Fibroblast of lung (primary cell): ENCODE measurements at regions not wholly inside any gene's neighbourhood (a gene's known extent, or its start where the extent isn't known, plus 50 kb on each side); places are given as distances from the start of the nearest gene placed in this dataset.

Source experiments
- DNase-seq, 2 donors: peaks; one replicate each; pipeline versions ENCODE4 v3.0.0 to v3.0.0-alpha.2; 2010; ENCODE audit warnings: low read depth in 2 of 2
- H2AFZ ChIP-seq: 2 replicates; pipeline ENCODE4 v1.5.1; 2012; ENCODE audit warnings: low read length, control low read depth, inconsistent platforms
- H3K27ac ChIP-seq: 2 replicates; pipeline ENCODE4 v1.5.1; 2011; ENCODE audit warnings: low read length, control low read depth; ENCODE audit not compliant: insufficient read depth
- H3K27me3 ChIP-seq: 2 replicates; pipeline ENCODE4 v1.5.1; 2011; ENCODE audit warnings: mild to moderate bottlenecking, low read length; ENCODE audit not compliant: control insufficient read depth, insufficient read depth
- H3K36me3 ChIP-seq: 2 replicates; pipeline ENCODE4 v1.5.1; 2011; ENCODE audit warnings: low read length; ENCODE audit not compliant: control insufficient read depth, insufficient read depth
- H3K4me1 ChIP-seq: 2 replicates; pipeline ENCODE4 v1.5.1; 2011; ENCODE audit warnings: low read length; ENCODE audit not compliant: control insufficient read depth, insufficient read depth; ENCODE audit errors: extremely low read depth
- H3K4me2 ChIP-seq: 2 replicates; pipeline ENCODE4 v1.5.1; 2011; ENCODE audit warnings: low read length, control low read depth; ENCODE audit not compliant: insufficient read depth; ENCODE audit errors: extremely low read depth
- H3K4me3 ChIP-seq, 4 experiments: fragments of 200-600 bp in 1 of 4; sonication (generic) in 1 of 4; replicated peaks in 1 of 4; 2 replicates each; pipeline ENCODE4 v1.5.1; 2011 to 2016; ENCODE audit warnings: low read length in 4 of 4, low read depth in 3 of 4, mild to moderate bottlenecking in 3 of 4, control low read depth in 2 of 4, inconsistent platforms in 1 of 4, mixed read lengths in 1 of 4; ENCODE audit not compliant: insufficient read depth in 1 of 4; ENCODE audit errors: control extremely low read depth in 1 of 4
- H3K79me2 ChIP-seq: 2 replicates; pipeline ENCODE4 v1.5.1; 2012; ENCODE audit warnings: mild to moderate bottlenecking, low read length, inconsistent platforms; ENCODE audit not compliant: control insufficient read depth, insufficient read depth
- H3K9ac ChIP-seq: 2 replicates; pipeline ENCODE4 v1.5.1; 2011; ENCODE audit warnings: mild to moderate bottlenecking, low read length, control low read depth; ENCODE audit not compliant: insufficient read depth
- H3K9me3 ChIP-seq: 2 replicates; pipeline ENCODE4 v1.5.1; 2012; ENCODE audit warnings: low read depth, low read length; ENCODE audit not compliant: control insufficient read depth, insufficient read depth
- H4K20me1 ChIP-seq: 2 replicates; pipeline ENCODE4 v1.5.1; 2011; ENCODE audit warnings: low read length; ENCODE audit not compliant: control insufficient read depth, insufficient read depth; ENCODE audit errors: extremely low read depth
- CTCF ChIP-seq, 2 donors: IDR thresholded peaks in 1 of 2; conservative IDR thresholded peaks in 1 of 2; 1 replicate in 1 of 2; 2 replicates in 1 of 2; pipeline ENCODE4 v1.5.1; 2011 to 2012; ENCODE audit warnings: low read length in 2 of 2, control low read depth in 1 of 2, inconsistent platforms in 1 of 2, low read depth in 1 of 2, mild to moderate bottlenecking in 1 of 2
- EZH2 ChIP-seq: IDR thresholded peaks from 2 replicates; pipeline ENCODE4 v1.5.1; 2012; ENCODE audit warnings: low read length, control low read depth, mild to moderate bottlenecking; ENCODE audit errors: missing control alignments

GRCh38 chr16:51450376-51450775, 299.3 kb upstream of the SALL1 start:
- H3K27me3 ChIP-seq, result no peaks in the 10 kb centered on the region
- H3K79me2 ChIP-seq, result no peaks in the 10 kb centered on the region
- no peak overlapping the region for H2AFZ ChIP-seq
- DNase-seq, result no peak
- no peak overlapping the region for H3K4me2 ChIP-seq
- no peak overlapping the region for H3K9ac ChIP-seq
- no peaks in the 10 kb centered on the region for H3K9me3 ChIP-seq
- H4K20me1 ChIP-seq, result no peaks in the 10 kb centered on the region
- no peak overlapping the region for H3K4me3 ChIP-seq
- no peaks in the 10 kb centered on the region for H3K36me3 ChIP-seq
- TF ChIP-seq EZH2 (no peak), CTCF (conservative IDR thresholded peaks at IDR 0.05 in 1 of 2, IDR thresholded peaks at IDR 0.05 in 1 of 2; ENCODE audit: low read depth in 1 of 2, low read length in 2 of 2) (no peak)
- no peak overlapping the region for H3K27ac ChIP-seq
- no peaks in the 10 kb centered on the region for H3K4me1 ChIP-seq

- Histone ChIP-seq H3K9me3 (no peaks in the 10 kb centered on the region), H3K79me2 (no peaks in the 10 kb centered on the region), H3K9ac (no peak overlapping the region), H3K36me3 (no peaks in the 10 kb centered on the region), H3K4me1 (no peaks in the 10 kb centered on the region), H3K4me2 (no peak overlapping the region), H4K20me1 (no peaks in the 10 kb centered on the region), H3K27ac (no peak overlapping the region), H2AFZ (no peak overlapping the region), H3K4me3 (no peak overlapping the region), H3K27me3 (no peaks in the 10 kb centered on the region)
- no peak for DNase-seq
- TF ChIP-seq EZH2, result no peak
- no peak for TF ChIP-seq CTCF (conservative IDR thresholded peaks at IDR 0.05 in 1 of 2, IDR thresholded peaks at IDR 0.05 in 1 of 2; ENCODE audit: low read depth in 1 of 2, low read length in 2 of 2)
Measured at GRCh38 chr16:51449441-51449840, 298.4 kb upstream of the SALL1 start.

GRCh38 chr16:51445250-51445649, 294.2 kb upstream of the SALL1 start:
- no peak overlapping the region for H3K4me2 ChIP-seq
- H3K9me3 ChIP-seq, result no peaks in the 10 kb centered on the region
- H3K27me3 ChIP-seq, result peaks cover 2% of the 10 kb centered on the region
- H3K9ac ChIP-seq, result no peak overlapping the region
- no peaks in the 10 kb centered on the region for H3K36me3 ChIP-seq
- no peaks in the 10 kb centered on the region for H3K4me1 ChIP-seq
- no peak overlapping the region for H3K27ac ChIP-seq
- TF ChIP-seq EZH2, result no peak
- no peak for TF ChIP-seq CTCF (conservative IDR thresholded peaks at IDR 0.05 in 1 of 2, IDR thresholded peaks at IDR 0.05 in 1 of 2; ENCODE audit: low read depth in 1 of 2, low read length in 2 of 2)
- no peak overlapping the region for H3K4me3 ChIP-seq
- H2AFZ ChIP-seq, result no peak overlapping the region
- no peaks in the 10 kb centered on the region for H3K79me2 ChIP-seq
- H4K20me1 ChIP-seq, result no peaks in the 10 kb centered on the region
- peak in 1 of 2 donors; percentile 35 for DNase-seq
